ENCODE measurements at regions not wholly inside any gene's neighbourhood (a gene's known extent, or its start where the extent isn't known, plus 50 kb on each side); places are given as distances from the start of the nearest gene placed in this dataset.

DNA sequence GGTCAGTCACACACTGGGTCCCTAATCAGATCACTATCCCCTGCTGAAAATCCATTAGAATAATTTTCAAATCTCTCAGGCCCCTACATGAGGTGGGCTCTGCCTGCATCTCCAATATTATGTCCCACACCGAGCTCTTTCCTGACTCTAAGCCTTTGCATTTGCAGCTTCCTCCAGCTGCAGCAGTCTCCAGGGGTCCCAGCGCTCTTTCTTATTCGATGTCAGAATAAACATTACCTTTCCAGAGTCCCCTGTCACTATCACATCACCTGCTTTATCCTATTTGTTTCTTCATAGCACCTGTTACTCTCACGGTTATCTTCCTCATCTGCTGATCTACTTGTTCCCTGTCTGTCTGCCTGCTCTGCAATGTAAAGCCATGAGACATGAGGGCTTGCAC is 57.3 kb upstream of the MON1B start:
- H3K4me3 ChIP-seq (ENCODE audit: extremely low read depth, insufficient read depth, low read length, poor library complexity, severe bottlenecking) = no peak overlapping the region
- no peak overlapping the region for H3K27ac ChIP-seq (ENCODE audit: low read depth, low read length, severe bottlenecking)
- no peaks in the 10 kb centered on the region for H3K9me3 ChIP-seq (ENCODE audit: control insufficient read depth, low read length)
- H3K4me1 ChIP-seq (ENCODE audit: control insufficient read depth, insufficient read depth, low read length, poor library complexity, severe bottlenecking) = no peaks in the 10 kb centered on the region
- no peaks in the 10 kb centered on the region for H3K36me3 ChIP-seq (ENCODE audit: control insufficient read depth, insufficient read depth, low read length)
- 44 to 65% methylated on average over 4 of the region's 4 CpGs for WGBS, 2 experiments (ENCODE audit: insufficient coverage in 2 of 2)

DNA sequence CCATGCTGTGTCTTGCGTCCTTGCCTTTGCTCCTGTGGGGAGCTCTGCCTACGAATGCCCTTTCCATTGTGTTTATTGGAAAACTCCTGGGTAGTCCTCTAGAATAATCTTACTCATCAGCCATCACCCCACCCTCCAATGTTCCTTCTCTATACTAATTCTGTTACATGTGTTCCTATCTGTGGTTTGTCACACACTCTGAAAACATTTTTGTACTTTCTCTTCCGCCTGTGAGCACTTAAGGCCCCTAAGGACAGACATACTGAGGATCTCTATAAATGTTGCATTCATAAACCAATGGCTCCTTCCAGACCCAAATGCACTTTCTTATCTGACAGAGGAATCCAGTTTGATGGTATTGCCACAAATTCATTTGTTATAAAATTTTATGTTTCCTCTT is 53.9 kb upstream of the MON1B start:
- Histone ChIP-seq H3K27ac (ENCODE audit: low read depth, low read length, severe bottlenecking) (no peak overlapping the region), H3K4me3 (ENCODE audit: extremely low read depth, insufficient read depth, low read length, poor library complexity, severe bottlenecking) (no peak overlapping the region), H3K9me3 (ENCODE audit: control insufficient read depth, low read length) (no peaks in the 10 kb centered on the region), H3K36me3 (ENCODE audit: control insufficient read depth, insufficient read depth, low read length) (no peaks in the 10 kb centered on the region), H3K4me1 (ENCODE audit: control insufficient read depth, insufficient read depth, low read length, poor library complexity, severe bottlenecking) (no peaks in the 10 kb centered on the region)
- 83% methylated on average over 1 of the region's 3 CpGs; no CpG with 5 or more reads in 1 of the 2 experiments for WGBS, 2 experiments (ENCODE audit: insufficient coverage in 2 of 2)
